ENCODE measurements at regions not wholly inside any gene's neighbourhood (a gene's known extent, or its start where the extent isn't known, plus 50 kb on each side); places are given as distances from the start of the nearest gene placed in this dataset.

GRCh38 chr7:86137343-86137742 is 506.4 kb upstream of the GRM3 start:
- DNase-seq (no peak), ATAC-seq (ENCODE audit: low read depth) (no peak)
- H2AFZ ChIP-seq (ENCODE audit: insufficient read depth, low read depth, low read length, poor library complexity, severe bottlenecking): no peak overlapping the region
- TF ChIP-seq EZH2 (IDR thresholded peaks at IDR 0.05; ENCODE audit: borderline replicate concordance, insufficient read depth, low read depth, low read length, poor library complexity, severe bottlenecking) (no peak), CTCF (IDR thresholded peaks at IDR 0.05) (no peak)
- no peaks in the 10 kb centered on the region for H3K36me3 ChIP-seq (replicated peaks in 1 of 2; ENCODE audit: control extremely low read depth in 1 of 2, control insufficient read depth in 1 of 2, extremely low read depth in 1 of 2, insufficient read depth in 2 of 2, low read length in 1 of 2)
- no peak overlapping the region for H3K4me3 Mint-ChIP-seq
- no peaks in the 10 kb centered on the region for H3K9me3 ChIP-seq (ENCODE audit: control extremely low read depth in 1 of 3, control insufficient read depth in 2 of 3, insufficient read depth in 1 of 3, low read length in 2 of 3)
- no peaks in the 10 kb centered on the region for H3K4me1 Mint-ChIP-seq
- H3K27ac ChIP-seq (ENCODE audit: low read length in 2 of 2): no peak overlapping the region
- H3K79me2 ChIP-seq (ENCODE audit: control insufficient read depth, insufficient read depth, low read length): no peaks in the 10 kb centered on the region
- H3K4me1 ChIP-seq (ENCODE audit: control insufficient read depth in 2 of 2, insufficient read depth in 2 of 2, low read length in 2 of 2): no peaks in the 10 kb centered on the region
- no peak overlapping the region for H3K27ac Mint-ChIP-seq
- H4K20me1 ChIP-seq (ENCODE audit: control insufficient read depth, insufficient read depth, low read length, poor library complexity, severe bottlenecking): no peaks in the 10 kb centered on the region
- H3K9ac ChIP-seq (ENCODE audit: low read length): no peak overlapping the region
- ChIA-PET CTCF (no interaction called here), POLR2A (no interaction called here)
- no peak overlapping the region for H3K4me3 ChIP-seq (ENCODE audit: control extremely low read depth in 1 of 5, extremely low read depth in 1 of 5, insufficient read depth in 1 of 5, low read depth in 2 of 5, low read length in 4 of 5)
- H3K27me3 ChIP-seq (replicated peaks in 1 of 4; ENCODE audit: control extremely low read depth in 1 of 4, control insufficient read depth in 3 of 4, insufficient read depth in 4 of 4, low read length in 3 of 4): no peaks in the 10 kb centered on the region
- no peaks in the 10 kb centered on the region for H3K9me3 Mint-ChIP-seq (ENCODE audit: insufficient read depth)
- intact Hi-C loops (cut with micrococcal nuclease): no loop called here
- H3K4me2 ChIP-seq (replicated peaks; ENCODE audit: low read depth, low read length, poor library complexity, severe bottlenecking): no peak overlapping the region
- no peaks in the 10 kb centered on the region for H3K27me3 Mint-ChIP-seq

DNA sequence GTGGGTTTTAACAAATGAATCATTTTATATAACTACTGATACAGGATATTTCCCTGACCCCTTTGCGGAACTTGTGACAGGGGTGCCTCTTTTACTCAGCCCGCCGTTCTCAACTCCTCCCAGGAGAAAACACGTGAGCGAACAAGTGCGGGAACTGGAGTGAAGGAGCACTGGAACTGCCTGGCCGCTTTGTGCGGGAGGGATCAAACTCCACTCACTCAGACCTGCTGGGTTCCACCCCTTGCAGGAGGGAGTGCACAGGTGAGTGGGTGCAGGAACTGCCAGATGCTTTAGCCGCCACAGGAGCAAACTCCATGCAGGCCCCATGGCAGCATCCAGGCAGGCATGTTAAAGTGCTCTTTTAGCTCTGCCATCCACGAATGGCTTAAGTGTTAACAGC is 513.4 kb upstream of the GRM3 start:
- no peaks in the 10 kb centered on the region for H3K27me3 ChIP-seq (replicated peaks in 1 of 4; ENCODE audit: control extremely low read depth in 1 of 4, control insufficient read depth in 3 of 4, insufficient read depth in 4 of 4, low read length in 3 of 4)

More for the DNA sequence above, 513.4 kb upstream of the GRM3 start:
- Histone ChIP-seq H2AFZ (ENCODE audit: insufficient read depth, low read depth, low read length, poor library complexity, severe bottlenecking) (no peak overlapping the region), H3K4me3 (ENCODE audit: control extremely low read depth in 1 of 5, extremely low read depth in 1 of 5, insufficient read depth in 1 of 5, low read depth in 2 of 5, low read length in 4 of 5) (no peak overlapping the region), H3K79me2 (ENCODE audit: control insufficient read depth, insufficient read depth, low read length) (no peaks in the 10 kb centered on the region), H3K27ac (ENCODE audit: low read length in 2 of 2) (no peak overlapping the region), H3K9ac (ENCODE audit: low read length) (no peak overlapping the region), H4K20me1 (ENCODE audit: control insufficient read depth, insufficient read depth, low read length, poor library complexity, severe bottlenecking) (no peaks in the 10 kb centered on the region), H3K4me1 (ENCODE audit: control insufficient read depth in 2 of 2, insufficient read depth in 2 of 2, low read length in 2 of 2) (no peaks in the 10 kb centered on the region), H3K36me3 (replicated peaks in 1 of 2; ENCODE audit: control extremely low read depth in 1 of 2, control insufficient read depth in 1 of 2, extremely low read depth in 1 of 2, insufficient read depth in 2 of 2, low read length in 1 of 2) (no peaks in the 10 kb centered on the region), H3K4me2 (replicated peaks; ENCODE audit: low read depth, low read length, poor library complexity, severe bottlenecking) (no peak overlapping the region), H3K9me3 (ENCODE audit: control extremely low read depth in 1 of 3, control insufficient read depth in 2 of 3, insufficient read depth in 1 of 3, low read length in 2 of 3) (peaks cover 0 to 5% (median 0%) of the 10 kb centered on the region in 3 donors)
- Mint-ChIP-seq H3K27me3 (no peaks in the 10 kb centered on the region), H3K4me1 (no peaks in the 10 kb centered on the region), H3K4me3 (no peak overlapping the region), H3K9me3 (ENCODE audit: insufficient read depth) (peaks cover 2% of the 10 kb centered on the region), H3K27ac (no peak overlapping the region)
- no peak for ATAC-seq (ENCODE audit: low read depth)
- POLR2A ChIA-PET: no interaction called here
- DNase-seq: no peak
- CTCF ChIA-PET: no interaction called here
- TF ChIP-seq EZH2 (IDR thresholded peaks at IDR 0.05; ENCODE audit: borderline replicate concordance, insufficient read depth, low read depth, low read length, poor library complexity, severe bottlenecking) (no peak), CTCF (IDR thresholded peaks at IDR 0.05) (no peak)
- intact Hi-C loops (cut with micrococcal nuclease): no loop called here
- 93% methylated on average over 9 of the region's 10 CpGs for WGBS (ENCODE audit: insufficient coverage)
